Neural cell (in vitro differentiated cells): ENCODE measurements at regions not wholly inside any gene's neighbourhood (a gene's known extent, or its start where the extent isn't known, plus 50 kb on each side); places are given as distances from the start of the nearest gene placed in this dataset.

Experiments
- H2AFZ ChIP-seq: fragments of 200-600, 300-800 bp; sonication (generic), shearing (Covaris generic); 2 replicates; pipeline ENCODE4 v1.6.0; 2014; ENCODE audit warnings: low read depth, mild to moderate bottlenecking, antibody characterized with exemption, low read length, moderate library complexity
- H3F3A ChIP-seq: fragments of 200-600 bp; shearing (Covaris generic); 2 replicates; pipeline ENCODE4 v1.6.1; 2016; ENCODE audit warnings: mild to moderate bottlenecking, moderate library complexity, mixed read lengths, antibody characterized with exemption, low read length; ENCODE audit not compliant: insufficient read depth, poor library complexity, severe bottlenecking
- H3K27ac ChIP-seq: fragments of 200-600, 300-800 bp; sonication (generic), shearing (Covaris generic); 2 replicates; pipeline ENCODE4 v1.5.1; 2014; ENCODE audit warnings: mild to moderate bottlenecking, low read length, moderate library complexity
- H3K27me3 ChIP-seq: fragments of 300-800, 200-600 bp; sonication (generic), shearing (Covaris generic); 2 replicates; pipeline ENCODE4 v1.6.0; 2014; ENCODE audit warnings: mild to moderate bottlenecking, low read depth, low read length, moderate library complexity; ENCODE audit not compliant: insufficient read depth
- H3K36me3 ChIP-seq: fragments of 300-800, 200-600 bp; sonication (generic), shearing (Covaris generic); 2 replicates; pipeline ENCODE4 v1.5.1; 2014; ENCODE audit warnings: mild to moderate bottlenecking, antibody characterized with exemption, low read length, moderate library complexity; ENCODE audit not compliant: insufficient read depth
- H3K4me2 ChIP-seq: fragments of 300-800, 200-600 bp; sonication (generic), shearing (Covaris generic); 2 replicates; pipeline ENCODE4 v1.6.0; 2014; ENCODE audit warnings: mild to moderate bottlenecking, low read length
- H3K4me3 ChIP-seq: fragments of 300-800, 200-600 bp; sonication (generic), shearing (Covaris generic); 2 replicates; pipeline ENCODE4 v1.5.1; 2014; ENCODE audit warnings: mild to moderate bottlenecking, low read length, moderate library complexity
- H3K79me2 ChIP-seq: fragments of 200-600 bp; shearing (Covaris generic); replicated peaks from 2 replicates; pipeline ENCODE4 v1.6.0; 2014; ENCODE audit warnings: mild to moderate bottlenecking, low read length, moderate library complexity; ENCODE audit not compliant: insufficient read depth
- H3K9ac ChIP-seq: fragments of 300-800, 200-600 bp; sonication (generic), shearing (Covaris generic); 2 replicates; pipeline ENCODE4 v1.6.1; 2016; ENCODE audit warnings: mild to moderate bottlenecking, low read length, mixed read lengths
- H3K9me2 ChIP-seq: fragments of 200-600 bp; shearing (Covaris generic); 2 replicates; pipeline ENCODE4 v1.6.1; 2016; ENCODE audit warnings: mild to moderate bottlenecking, low read length, mixed read lengths; ENCODE audit not compliant: insufficient read depth
- H3K9me3 ChIP-seq: fragments of 200-600, 300-800 bp; sonication (generic), shearing (Covaris generic); 2 replicates; pipeline ENCODE4 v1.6.1; 2016; ENCODE audit warnings: mild to moderate bottlenecking, mixed run types, low read length, moderate library complexity, mixed read lengths
- H4K20me1 ChIP-seq: fragments of 200-600 bp; shearing (Covaris generic); 2 replicates; pipeline ENCODE4 v1.6.1; 2016; ENCODE audit warnings: mild to moderate bottlenecking, mixed run types; ENCODE audit not compliant: insufficient read depth
- EP300 ChIP-seq: fragments of 450-650 bp; conservative IDR thresholded peaks from 2 replicates; pipeline ENCODE4 v1.6.1; 2014; ENCODE audit warnings: antibody characterized with exemption, mild to moderate bottlenecking, moderate library complexity; ENCODE audit not compliant: poor library complexity, severe bottlenecking
- EZH2 ChIP-seq: fragments of 200-600, 300-800 bp; shearing (Covaris generic), sonication (generic); IDR thresholded peaks from 2 replicates; pipeline ENCODE4 v1.6.1; 2014; ENCODE audit warnings: antibody characterized with exemption, low read length, borderline replicate concordance, mild to moderate bottlenecking; ENCODE audit not compliant: insufficient read depth, poor library complexity, severe bottlenecking
- MXI1 ChIP-seq: fragments of 450-650 bp; conservative IDR thresholded peaks from 2 replicates; pipeline ENCODE4 v1.6.1; 2014; ENCODE audit warnings: antibody characterized with exemption, mild to moderate bottlenecking; ENCODE audit not compliant: poor library complexity, severe bottlenecking
- POLR2AphosphoS5 ChIP-seq: IDR thresholded peaks from 2 replicates; pipeline ENCODE4 v1.6.1; 2012
- RAD21 ChIP-seq: fragments of 450-650 bp; conservative IDR thresholded peaks from 2 replicates; pipeline ENCODE4 v1.6.1; 2014; ENCODE audit warnings: antibody characterized with exemption, mild to moderate bottlenecking, moderate library complexity
- REST ChIP-seq: IDR thresholded peaks from 2 replicates; pipeline ENCODE4 v1.6.1; 2012; ENCODE audit warnings: borderline replicate concordance
- SMC3 ChIP-seq: fragments of 450-650 bp; conservative IDR thresholded peaks from 2 replicates; pipeline ENCODE4 v1.6.1; 2014; ENCODE audit warnings: antibody characterized with exemption, mild to moderate bottlenecking, moderate library complexity; ENCODE audit not compliant: poor library complexity
- TAF1 ChIP-seq: IDR thresholded peaks from 2 replicates; pipeline ENCODE4 v1.6.1; 2012; ENCODE audit warnings: low read depth
- TF ChIP-seq, protein P1 (sequence below): fragments of 450-650 bp; IDR thresholded peaks from 2 replicates; pipeline ENCODE4 v1.5.1; 2014; ENCODE audit warnings: antibody characterized with exemption, mild to moderate bottlenecking, moderate library complexity; ENCODE audit not compliant: poor library complexity, severe bottlenecking

- H3K9me2 ChIP-seq, result no peaks in the 10 kb centered on the region
These were observed 88.9 kb upstream of the FAT1 start for GRCh38 chr4:186812592-186812991.

GRCh38 chr4:186813377-186814068, 89.9 kb upstream of the FAT1 start:
- no peaks in the 10 kb centered on the region for H3K9me2 ChIP-seq
- H3F3A ChIP-seq, result no peaks in the 10 kb centered on the region
- H3K9me3 ChIP-seq, result peaks cover 4% of the 10 kb centered on the region
- H3K4me3 ChIP-seq, result no peak overlapping the region
- H3K9ac ChIP-seq, result no peak overlapping the region
- TF ChIP-seq EP300, result no peak
- TF ChIP-seq TAF1, result no peak
- no peak for TF ChIP-seq SMC3
- no peaks in the 10 kb centered on the region for H3K36me3 ChIP-seq
- no peak overlapping the region for H3K4me2 ChIP-seq
- H2AFZ ChIP-seq, result no peak overlapping the region
- no peaks in the 10 kb centered on the region for H3K27me3 ChIP-seq
- no peaks in the 10 kb centered on the region for H3K79me2 ChIP-seq
- H3K27ac ChIP-seq, result no peak overlapping the region
- no peaks in the 10 kb centered on the region for H4K20me1 ChIP-seq

More at GRCh38 chr4:186812592-186812991, 88.9 kb upstream of the FAT1 start:
- Histone ChIP-seq H3K9me3 (peaks cover 4% of the 10 kb centered on the region), H2AFZ (no peak overlapping the region), H3K79me2 (no peaks in the 10 kb centered on the region), H3K4me2 (no peak overlapping the region), H3K4me3 (no peak overlapping the region), H3K36me3 (no peaks in the 10 kb centered on the region), H3K27me3 (no peaks in the 10 kb centered on the region), H3K27ac (no peak overlapping the region), H3K9ac (no peak overlapping the region), H4K20me1 (no peaks in the 10 kb centered on the region), H3F3A (no peaks in the 10 kb centered on the region)
- TF ChIP-seq SMC3 (no peak), RAD21 (no peak), EZH2 (no peak), POLR2AphosphoS5 (no peak), REST (no peak), TAF1 (no peak), EP300 (no peak), MXI1 (no peak)
- TF ChIP-seq, protein P1, sequence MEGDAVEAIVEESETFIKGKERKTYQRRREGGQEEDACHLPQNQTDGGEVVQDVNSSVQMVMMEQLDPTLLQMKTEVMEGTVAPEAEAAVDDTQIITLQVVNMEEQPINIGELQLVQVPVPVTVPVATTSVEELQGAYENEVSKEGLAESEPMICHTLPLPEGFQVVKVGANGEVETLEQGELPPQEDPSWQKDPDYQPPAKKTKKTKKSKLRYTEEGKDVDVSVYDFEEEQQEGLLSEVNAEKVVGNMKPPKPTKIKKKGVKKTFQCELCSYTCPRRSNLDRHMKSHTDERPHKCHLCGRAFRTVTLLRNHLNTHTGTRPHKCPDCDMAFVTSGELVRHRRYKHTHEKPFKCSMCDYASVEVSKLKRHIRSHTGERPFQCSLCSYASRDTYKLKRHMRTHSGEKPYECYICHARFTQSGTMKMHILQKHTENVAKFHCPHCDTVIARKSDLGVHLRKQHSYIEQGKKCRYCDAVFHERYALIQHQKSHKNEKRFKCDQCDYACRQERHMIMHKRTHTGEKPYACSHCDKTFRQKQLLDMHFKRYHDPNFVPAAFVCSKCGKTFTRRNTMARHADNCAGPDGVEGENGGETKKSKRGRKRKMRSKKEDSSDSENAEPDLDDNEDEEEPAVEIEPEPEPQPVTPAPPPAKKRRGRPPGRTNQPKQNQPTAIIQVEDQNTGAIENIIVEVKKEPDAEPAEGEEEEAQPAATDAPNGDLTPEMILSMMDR, result no peak
